Pulmonary artery endothelial cell (primary cell): ENCODE measurements at regions not wholly inside any gene's neighbourhood (a gene's known extent, or its start where the extent isn't known, plus 50 kb on each side); places are given as distances from the start of the nearest gene placed in this dataset.

Experiments used
- DNase-seq: peaks from one replicate; pipeline ENCODE4 v3.0.0-alpha.2; 2011; ENCODE audit warnings: low read depth, low spot score

DNA sequence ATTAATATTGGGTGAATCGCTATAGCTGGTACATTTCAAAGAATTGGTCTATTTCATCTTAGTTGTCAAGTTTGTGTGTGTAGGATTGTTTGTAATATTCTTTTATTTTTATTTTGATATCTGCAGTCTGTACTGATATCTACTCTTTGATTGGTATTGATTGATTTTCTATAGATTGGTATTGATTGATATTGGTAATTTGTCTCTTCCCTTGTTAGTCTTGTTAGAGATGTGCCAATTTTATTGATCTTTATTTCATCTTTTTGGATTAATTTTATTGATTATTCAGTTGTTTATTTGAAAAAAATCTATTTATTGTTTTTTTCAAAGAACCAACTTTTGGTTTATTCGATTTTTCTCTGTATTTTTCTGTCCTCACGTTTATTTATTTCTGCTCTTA, 61.4 kb downstream of the TM2D3 start:
- DNase-seq = no peak

DNA sequence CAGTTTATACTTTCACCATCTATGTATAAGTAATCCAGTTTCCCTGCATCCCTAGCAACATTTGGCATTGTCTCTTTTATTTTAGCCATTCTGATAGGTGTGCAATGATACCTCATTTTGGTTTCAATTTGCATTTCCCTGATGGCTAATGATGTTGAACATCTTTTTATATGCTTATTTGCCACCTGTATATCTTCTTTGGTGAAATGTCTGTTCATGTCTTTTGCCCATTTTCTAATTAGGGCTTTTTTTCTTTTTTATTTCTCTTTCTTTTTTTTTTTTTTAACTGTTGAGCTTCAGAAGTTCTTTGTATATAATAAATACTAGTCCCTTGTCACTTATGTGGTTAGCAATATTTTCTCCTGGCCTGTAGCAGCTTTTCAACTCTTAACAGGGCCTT, 68.9 kb downstream of the TM2D3 start:
- no peak for DNase-seq

DNA sequence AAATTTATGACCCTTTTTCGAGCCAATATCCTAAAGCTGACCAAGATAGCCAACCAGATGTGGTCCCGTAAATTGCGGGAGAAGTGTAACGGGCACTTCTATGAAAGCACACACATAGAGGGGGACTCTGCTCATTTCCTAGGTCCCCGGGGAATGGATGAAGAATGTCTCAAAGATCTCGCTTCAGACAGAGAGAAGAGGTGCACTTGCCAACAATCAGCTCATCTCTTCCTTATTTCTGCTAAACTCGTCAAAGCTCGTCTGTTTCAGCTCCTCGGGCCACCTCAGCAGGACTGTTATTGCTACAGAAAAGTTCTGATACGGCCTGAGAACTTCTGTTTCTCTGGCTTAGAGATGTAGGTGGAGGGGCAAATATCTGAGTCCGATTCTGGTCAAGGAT, 71.8 kb downstream of the TM2D3 start:
- DNase-seq = no peak

DNA sequence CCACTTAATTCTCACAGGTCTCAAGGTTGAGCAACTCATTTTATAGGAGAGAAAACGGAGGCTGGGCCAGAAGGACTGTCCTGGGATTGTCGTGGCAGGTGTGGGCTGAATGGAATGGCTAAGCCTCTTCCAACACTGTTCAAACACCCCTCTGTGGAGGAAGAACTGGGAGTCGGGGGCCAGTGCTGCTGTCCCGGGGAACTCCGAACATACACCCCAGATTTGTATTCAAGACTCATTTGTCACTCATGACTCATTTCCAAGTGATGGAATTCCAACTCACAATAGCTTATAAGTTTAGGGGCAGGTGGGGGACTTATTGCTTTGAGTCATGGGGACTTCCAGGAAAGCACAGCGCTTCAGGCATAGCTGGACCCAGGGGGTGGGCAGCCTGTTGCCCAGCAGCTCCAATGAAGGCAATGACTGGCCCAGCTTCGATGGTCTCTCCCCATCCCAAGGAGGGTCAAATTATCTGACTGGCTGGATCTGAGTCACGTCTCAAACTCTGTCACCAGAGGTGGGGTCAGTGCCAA, 72.5 kb downstream of the TM2D3 start:
- peak; percentile 39 for DNase-seq

DNA sequence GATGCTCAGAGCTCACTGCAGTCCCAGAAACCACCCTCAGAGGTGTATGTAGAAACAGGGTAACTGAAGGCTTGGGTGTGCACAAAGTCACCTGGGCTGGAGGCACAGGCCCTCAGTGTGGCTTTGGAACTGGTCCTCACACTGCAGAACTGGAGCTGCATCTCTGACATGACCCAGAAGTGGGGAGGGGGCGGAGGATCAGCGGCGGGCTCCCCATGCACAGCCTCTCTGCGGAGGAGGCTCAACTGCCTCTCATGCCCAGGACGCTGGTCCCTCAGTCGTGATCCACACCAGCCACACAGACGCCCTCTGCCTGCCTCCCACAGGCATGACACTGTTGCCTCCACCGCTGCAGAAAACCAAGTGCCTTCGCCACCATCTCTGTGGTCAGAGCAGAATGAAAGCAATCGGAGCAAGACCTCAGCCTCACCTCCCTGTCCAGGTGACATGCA, 73.7 kb downstream of the TM2D3 start:
- no peak for DNase-seq

DNA sequence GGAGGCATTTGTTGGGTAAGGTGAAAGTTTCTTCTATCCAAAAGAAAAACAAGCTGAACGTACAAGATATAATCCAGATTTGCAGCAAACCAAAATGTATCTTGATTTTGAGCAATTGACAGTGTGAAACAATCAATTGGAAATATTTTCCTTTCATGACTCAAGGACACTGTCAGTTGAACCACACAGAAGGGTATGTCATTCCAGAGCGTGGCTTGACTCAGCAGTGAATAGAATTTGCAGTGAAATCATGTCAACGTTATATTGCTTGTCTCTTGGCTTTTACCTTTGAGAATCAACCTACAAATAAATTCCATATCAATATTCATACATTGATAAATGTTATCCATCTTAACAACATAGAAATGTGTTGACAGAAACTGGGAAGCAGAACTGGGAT, 78.2 kb downstream of the TM2D3 start:
- DNase-seq = no peak

DNA sequence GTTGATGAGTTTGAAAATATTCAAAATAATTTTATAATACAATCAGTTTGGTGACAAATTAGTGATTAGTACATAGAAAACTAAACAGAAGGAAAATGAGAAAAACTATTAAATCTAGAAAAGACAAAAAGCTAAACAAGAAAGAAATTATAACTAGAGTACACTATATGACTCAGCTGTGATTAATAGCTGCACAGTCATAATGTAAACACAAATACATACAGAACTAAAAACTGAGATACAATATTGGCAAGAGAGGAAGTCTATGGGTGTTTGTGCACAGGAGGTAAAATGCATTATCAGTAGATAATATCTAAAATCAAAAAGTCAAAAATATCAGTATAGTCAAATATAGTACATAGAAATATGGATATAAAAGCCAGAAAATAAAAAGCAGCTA, 80.7 kb upstream of the PCSK6 start:
- DNase-seq = no peak

DNA sequence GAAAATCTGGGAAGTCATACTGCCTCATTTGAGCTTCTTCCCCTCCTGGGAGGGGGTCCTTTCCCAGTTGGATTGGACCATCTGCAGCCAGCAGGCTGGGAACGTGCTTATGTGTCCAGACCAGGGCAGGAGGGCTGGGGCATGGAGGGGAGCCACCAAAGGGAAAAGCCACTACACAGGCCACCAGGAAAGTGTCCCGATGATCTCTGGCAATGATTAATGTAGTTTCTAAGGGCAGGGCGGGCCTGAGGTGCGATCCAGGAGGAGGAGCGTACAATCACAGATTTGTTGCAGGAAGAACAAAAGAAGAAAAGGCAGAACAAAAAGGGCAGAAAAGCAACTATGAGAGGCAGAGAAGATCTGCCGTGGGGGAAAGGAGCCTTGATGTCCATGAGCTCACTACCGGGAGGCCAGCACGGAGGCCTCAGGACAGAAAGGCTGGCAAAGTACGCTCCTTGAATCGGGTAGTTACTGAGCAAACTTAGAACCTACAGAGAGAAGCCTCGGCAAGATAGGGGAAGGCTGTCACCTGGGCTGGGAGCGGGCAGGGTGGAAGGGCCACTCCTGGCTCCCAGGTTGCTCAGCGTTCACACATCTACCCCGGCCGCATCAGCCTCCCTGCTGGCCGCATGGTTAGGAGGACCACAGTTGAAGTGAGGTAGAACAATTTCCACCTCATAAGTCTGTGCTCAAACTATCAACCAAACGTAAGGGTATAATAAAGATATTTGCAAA, 79.5 kb upstream of the PCSK6 start:
- no peak for DNase-seq

DNA sequence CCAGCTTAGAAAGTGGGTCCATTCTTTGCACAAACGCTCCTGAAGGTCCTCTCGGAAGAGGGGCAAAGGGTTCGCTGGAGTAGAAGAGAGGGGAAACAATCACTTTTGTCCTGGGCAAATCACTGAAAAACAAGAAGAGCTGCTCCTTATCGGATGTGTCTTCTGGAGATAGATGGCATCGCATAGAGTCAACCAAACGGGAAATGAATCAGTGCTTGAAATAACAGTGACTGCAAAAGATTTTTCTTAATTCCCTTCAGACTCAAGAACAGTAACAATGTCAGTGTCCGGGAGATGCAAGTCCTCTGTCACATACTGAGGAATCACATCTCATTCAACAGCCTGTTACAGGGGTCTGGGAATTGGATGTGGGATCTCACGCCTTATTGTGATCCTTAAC, 78.8 kb upstream of the PCSK6 start:
- no peak for DNase-seq

DNA sequence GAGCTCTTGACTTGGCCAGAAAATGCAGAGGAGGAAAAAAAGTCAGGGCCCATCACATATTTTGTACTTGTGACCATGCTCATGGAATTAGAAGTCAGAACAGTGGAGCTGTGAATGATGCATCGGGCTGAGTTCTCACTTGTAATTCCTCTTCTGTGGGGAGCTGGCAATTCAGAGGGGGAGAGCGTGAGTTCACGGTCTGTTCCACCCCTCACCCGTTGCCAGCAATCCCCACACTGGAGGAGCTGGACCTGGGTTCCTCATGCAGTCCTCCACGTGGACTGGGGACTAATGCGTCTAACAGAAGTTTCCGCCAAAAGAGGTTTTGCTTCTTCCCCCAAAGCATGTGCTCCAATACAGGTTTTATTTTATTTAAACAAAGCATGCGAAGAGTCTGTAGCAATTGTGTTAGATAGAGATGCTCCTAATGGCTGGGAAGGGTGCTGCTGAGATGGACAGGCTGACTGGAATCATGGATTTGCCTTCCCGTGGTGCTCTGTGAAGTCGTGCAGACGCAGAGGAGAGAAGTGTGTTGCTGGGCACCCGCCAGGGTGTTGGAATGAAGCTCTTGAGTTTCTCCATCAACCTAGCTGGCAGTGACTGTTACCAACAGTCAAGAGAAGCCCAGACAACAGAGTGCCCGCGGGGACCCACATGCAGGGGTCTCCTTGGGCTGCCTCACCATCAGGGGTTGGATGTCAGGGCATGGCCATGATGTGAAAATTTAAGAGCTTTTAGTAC, 77.4 kb upstream of the PCSK6 start:
- DNase-seq = no peak

DNA sequence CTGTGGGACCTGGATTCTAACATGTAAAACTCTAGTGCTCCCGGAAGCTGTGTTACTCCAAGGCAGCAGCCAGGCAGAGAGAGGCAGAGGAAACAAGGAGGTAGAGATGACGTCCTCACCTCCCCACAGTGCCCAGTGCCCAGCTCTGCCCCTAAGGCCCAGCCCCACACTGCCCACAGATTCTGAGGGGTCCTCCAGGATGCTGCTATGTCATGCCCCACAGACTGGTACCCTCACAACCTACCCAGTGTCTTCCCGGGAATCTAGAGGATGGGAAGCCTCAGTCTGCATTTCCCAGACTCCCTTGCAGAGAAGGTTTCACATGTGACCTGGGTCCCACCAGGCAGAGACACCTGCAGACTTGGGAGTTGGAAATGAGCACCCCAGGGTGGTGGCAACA, 75.9 kb upstream of the PCSK6 start:
- DNase-seq = no peak

DNA sequence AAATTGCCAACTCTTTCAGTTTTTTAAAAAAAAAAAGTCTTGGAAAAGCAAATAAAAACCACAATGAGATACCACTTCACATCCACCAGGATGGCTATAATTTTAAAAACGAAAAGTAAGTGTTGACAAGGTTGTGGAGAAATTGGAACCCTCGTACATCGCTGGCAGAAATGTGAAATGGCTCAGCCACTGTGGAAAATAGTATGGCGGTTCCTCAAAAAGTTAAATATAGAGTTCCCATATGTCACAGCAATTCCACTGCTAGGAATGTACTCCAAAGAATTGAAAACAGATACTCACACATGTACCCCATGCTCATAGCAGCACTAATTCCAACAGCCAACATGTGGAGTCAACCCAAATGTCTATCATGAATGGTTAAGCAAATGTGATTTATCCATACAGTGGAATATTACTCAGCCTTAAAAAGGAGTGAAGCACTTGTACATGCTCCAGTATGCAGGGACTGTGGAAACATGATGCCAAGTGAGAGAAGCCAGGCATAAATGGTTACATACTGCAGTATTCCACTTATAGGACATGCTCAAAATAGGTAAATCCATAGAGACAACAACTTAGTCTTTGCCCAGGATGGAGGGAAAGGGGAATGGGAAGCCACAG, 73.8 kb upstream of the PCSK6 start:
- DNase-seq = no peak

DNA sequence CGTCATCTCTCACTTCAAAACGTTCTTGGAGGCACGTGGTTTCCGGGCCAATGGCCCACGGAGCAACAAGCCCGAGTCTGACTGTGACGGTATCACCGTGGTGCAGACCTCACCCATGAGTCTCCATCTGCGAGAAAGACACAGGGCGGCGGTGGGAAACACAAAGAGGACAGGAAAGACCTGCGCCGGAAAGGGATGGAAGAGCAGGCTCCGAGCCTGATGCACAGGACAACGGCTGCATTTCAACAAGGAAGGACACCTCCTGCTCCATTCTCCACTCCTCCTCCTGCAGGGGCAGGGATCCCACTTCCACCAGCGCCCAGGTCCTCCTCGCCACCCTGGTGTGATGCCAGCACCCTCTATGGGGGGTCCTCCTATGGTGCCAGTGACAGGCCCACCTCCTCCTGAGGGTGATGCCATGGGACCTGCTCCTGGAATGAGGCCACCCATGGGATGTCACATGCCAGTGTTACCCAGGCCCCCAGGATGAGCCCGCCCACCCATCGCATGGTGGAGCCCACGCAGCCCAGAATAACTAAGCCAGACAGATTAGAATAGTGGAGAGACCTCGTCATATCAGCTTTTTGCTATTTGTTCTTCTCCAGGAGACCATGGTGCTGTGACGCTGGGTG, 73.0 kb upstream of the PCSK6 start:
- DNase-seq = no peak

DNA sequence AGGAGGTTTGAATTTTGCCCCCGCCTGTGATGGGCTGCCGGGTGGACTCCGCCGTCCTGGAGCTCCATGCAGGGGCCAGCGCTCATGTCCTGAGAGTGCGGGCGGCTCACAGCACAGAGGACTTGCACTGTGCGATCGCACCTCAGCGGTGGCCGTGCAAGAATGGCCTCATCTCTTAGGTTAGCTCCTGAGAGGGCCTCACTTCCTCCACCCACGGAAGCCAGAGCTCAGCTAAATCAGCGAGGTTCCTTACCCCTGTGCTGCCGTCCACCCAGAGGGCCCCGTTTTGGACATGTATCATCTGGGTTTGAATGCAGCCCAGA, 72.0 kb upstream of the PCSK6 start:
- no peak for DNase-seq

DNA sequence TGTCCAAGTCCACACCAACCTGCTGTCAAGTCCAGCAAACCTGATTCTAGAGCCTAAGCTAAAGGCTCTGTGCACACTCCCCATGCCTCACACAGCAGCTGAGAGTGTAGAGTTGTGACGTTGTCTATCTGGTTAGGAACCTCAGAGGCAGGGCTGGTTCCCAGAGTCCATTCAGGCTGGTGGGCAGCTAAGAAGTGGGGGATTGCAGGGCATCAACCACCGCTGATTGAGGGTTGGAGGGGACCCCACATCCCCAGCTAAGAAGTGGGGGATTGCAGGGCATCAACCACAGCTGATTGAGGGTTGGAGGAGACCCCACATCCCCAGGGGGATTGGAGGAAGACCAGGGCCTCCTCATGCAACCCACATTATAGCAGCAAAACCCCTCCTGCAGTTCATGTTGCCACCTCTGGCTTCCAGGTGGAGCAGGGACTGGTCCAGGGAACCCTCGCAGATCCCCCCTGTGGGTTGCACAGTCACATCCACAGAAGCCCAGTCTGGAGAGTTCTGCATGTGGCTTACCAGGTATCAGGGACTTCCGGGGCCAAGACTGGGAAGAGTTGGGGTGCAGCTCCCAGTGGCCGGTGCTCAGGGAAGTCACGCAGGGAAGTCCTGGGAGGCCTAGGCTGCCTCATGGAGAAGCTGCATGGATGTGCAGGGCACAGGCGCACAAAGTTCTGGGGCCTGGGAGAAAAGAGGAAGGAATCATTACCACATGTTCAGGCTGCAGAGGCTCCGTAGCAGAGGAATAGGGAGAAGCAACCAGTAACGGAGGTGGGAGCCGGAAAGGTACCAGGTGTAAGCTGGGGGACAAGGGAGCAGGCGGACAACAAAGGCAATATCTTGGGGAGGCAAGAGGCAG, 71.4 kb upstream of the PCSK6 start:
- no peak for DNase-seq

DNA sequence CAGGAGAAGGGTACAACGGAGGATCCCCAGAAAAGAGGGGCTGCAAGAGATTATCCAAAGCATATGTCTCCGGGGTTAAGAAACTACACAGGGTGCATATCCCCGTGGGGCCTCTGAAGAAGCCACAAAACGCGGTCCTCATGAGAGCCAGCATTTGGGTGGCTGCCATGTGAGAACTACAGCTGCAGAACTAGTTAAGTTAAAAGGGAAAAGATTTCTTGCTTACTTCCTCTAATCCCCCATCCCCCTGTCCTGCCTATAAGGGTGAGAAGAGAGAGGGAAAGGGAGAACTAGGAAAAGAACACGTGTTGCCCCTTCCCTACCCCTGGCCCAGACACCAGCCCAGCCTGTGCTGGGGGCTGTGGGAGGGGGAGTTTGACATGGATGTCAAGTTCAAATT, 70.4 kb upstream of the PCSK6 start:
- no peak for DNase-seq

DNA sequence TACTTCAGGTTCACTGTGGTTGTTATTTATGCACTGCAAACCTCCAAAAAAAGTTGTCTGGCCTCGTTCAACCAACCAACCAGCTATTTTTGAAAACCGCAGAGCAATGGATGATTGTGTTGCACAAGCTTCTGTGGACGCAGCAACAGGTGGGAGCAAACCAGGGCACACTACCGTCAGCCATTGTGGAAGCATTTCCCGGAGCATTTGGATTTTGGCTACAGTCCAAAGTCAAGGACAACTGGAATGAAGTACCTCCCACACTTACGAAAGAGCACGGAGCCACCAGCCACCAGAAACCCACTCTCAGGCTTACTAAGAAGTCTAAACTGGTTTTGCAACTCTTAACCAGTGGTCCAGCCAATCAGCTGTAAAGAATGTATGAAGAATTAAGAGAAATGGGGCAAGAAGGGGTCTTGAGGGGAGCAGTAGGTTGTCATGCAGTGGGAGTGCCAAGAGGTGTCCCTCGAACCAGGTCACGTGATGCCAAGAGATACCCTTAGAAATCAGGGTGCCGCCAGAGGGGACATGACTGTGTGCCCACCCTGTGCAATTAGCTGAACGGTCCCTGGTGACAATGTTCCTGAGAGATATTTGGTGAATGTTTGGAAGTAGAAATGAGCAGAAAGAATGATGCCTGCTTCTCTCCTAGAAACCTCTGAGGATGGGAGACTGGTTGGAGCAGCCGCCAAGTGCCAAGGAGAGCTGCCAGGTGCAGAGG, 68.9 kb upstream of the PCSK6 start:
- DNase-seq = no peak

DNA sequence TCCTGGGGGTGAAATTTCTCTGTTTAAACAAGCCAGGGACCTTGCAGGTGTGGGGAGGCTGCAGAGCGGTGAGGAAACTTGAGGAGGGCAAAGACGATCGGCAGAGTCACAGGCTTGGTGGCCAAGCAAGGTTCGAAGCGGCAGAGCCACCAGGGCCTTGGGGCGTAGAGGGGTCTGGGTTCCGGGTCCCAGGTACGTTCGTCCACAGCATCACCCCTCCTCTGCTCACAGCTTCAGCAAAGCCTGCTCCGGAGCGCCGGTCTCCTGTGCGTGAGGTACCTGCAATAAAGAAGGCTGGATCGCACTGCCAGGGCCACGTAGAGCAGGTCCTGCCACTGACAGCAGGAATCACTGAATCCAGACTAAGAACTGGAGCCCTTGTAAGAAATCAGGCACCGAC, 66.8 kb upstream of the PCSK6 start:
- no peak for DNase-seq

DNA sequence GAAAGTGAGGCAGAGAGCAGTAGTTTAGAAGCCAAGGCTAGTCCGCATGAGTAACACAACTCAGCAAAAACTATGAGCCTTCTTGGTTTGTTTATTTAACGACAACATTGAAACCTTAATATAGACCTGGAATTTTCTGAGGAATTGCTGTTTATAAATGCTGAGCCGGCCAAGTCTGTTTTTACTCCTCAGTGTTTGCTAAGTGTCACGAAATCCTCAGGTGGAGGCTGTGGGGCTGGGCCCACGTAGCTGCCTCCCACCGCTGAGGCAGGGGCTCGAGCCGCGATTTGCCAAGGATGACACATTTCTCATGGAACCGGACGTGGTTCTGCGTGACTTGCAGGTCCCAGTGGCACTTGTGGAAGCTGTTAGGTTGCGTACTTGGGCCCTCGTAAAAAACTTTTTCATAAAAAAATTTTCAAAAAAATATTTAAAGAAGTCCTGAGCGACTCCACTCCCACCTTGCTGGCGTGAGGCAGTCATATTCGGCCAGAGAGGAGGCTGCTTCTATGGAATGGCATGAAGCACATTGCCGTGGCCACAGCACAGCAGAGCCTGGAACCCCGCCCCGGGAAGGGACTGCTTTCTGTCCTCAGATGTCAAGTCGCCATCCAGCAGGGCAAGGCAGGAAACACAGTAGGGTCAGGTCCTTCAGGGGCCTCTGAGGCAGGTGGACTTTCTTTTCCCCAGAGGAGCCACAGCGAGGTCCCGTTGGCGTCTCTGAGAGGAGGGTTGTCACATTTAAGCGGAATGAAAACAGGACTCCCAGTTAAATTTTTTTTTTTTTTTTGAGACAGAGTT, 64.8 kb upstream of the PCSK6 start:
- DNase-seq = no peak
